Heart right ventricle (tissue), 16 donors: ENCODE measurements at regions not wholly inside any gene's neighbourhood (a gene's known extent, or its start where the extent isn't known, plus 50 kb on each side); places are given as distances from the start of the nearest gene placed in this dataset.

Experiments used
- ATAC-seq, 8 donors: fragments of 200-7000 bp; cut with Tn5 transposase; one replicate each; pipeline ENCODE4 v1.9.1; 2020; ENCODE audit warnings: mild to moderate bottlenecking in 8 of 8, moderate library complexity in 8 of 8, moderate number of reproducible peaks in 1 of 8
- DNase-seq, 2 donors: peaks; one replicate each; pipeline ENCODE4 v3.0.0-alpha.2; 2020
- H3K27ac ChIP-seq, 10 donors: fragments of 200-600 bp; sonication (generic) in 2 of 10; one replicate each; pipeline versions ENCODE4 v1.5.0 to v1.8.0; 2020 to 2022; ENCODE audit warnings: mild to moderate bottlenecking in 3 of 10
- H3K27me3 ChIP-seq, 7 donors: fragments of 200-600 bp; one replicate each; pipeline ENCODE4 v1.8.0; 2021 to 2022; ENCODE audit warnings: mild to moderate bottlenecking in 2 of 7
- H3K36me3 ChIP-seq, 9 donors: fragments of 200-600 bp; sonication (generic) in 1 of 9; one replicate each; pipeline versions ENCODE4 v1.5.0 to v1.8.0; 2020 to 2022; ENCODE audit warnings: mild to moderate bottlenecking in 2 of 9
- H3K4me1 ChIP-seq, 9 donors: fragments of 200-600 bp; sonication (generic) in 1 of 9; one replicate each; pipeline versions ENCODE4 v1.5.0 to v1.8.0; 2020 to 2022; ENCODE audit warnings: mild to moderate bottlenecking in 4 of 9
- H3K4me3 ChIP-seq, 10 donors: fragments of 200-600 bp; sonication (generic) in 2 of 10; one replicate each; pipeline versions ENCODE4 v1.5.0 to v1.8.0; 2020 to 2022; ENCODE audit warnings: mild to moderate bottlenecking in 7 of 10, moderate library complexity in 2 of 10
- H3K9me3 ChIP-seq, 11 donors: fragments of 200-600 bp in 10 of 11; sonication (generic) in 2 of 11; one replicate each; pipeline versions ENCODE4 v1.5.0 to v1.8.0; 2013 to 2022; ENCODE audit warnings: mild to moderate bottlenecking in 2 of 11, control low read depth in 1 of 11, moderate library complexity in 1 of 11
- WGBS, 2 donors: extraction: QIAGEN DNeasy Blood & Tissue Kit; methylation state at CpG; one replicate each; pipeline ENCODE4 v1.1.7; 2013; ENCODE audit warnings: inconsistent platforms in 1 of 2; 5-methylcytosine and 5-hydroxymethylcytosine counted together
- intact Hi-C, 10 donors: fragments of 100-400 bp; cut with DNase I; formaldehyde crosslinking; loops; one replicate each; pipeline versions ENCODE4 v1.11.1 to v1.14.2; 2022
- TF ChIP-seq, protein P1 (sequence below), 9 donors: fragments of 200-600 bp; sonication (generic) in 2 of 9; IDR thresholded peaks; one replicate each; pipeline versions ENCODE4 v1.5.0 to v1.8.0; 2021 to 2022; ENCODE audit warnings: antibody characterized with exemption in 9 of 9, mild to moderate bottlenecking in 5 of 9, moderate library complexity in 1 of 9
- donor health status: Arrhythmogenic right ventricular cardiomyopathy.
- donor health status: ischemic (EF 13 %, LVEDD 7.1; RV severe dilation, severe dysfunction).
- donor health status: healthy with polysubstance abuse.
- donor health status: DM: no; HTN: yes; CAD: no.
- donor health status: DM: no; HTN: no; CAD: no.
- donor health status: ischemic (EF 25% LVEDD 6.9; RV normal size, moderate dysfunction).
- donor health status: ischemic (EF 25% LVEDD 5.7; RV mildly dilated, moderate dysfunction).
- donor health status: healthy.
- donor health status: DM: yes; HTN: yes; CAD: no.
- donor health status: Ischemic cardiomyopathy.
- donor health status: ischemic (EF 35%, LVEDD 5.7; RV mildly dilated, moderate dysfunction).
- donor health status: nonischemic (EF 11% LVEDD 7.7; RV severe dilation, severe dysfunction).
- donor health status: DM: yes; HTN: yes; CAD: no.
- donor health status: PGD.
- donor health status: ischemic (EF 29% LVEDD 5.4; RV normal size, mild dysfunction).
- donor health status: nonischemic (EF 23%, LVEDD 6.1; RV moderate dilation, normal function).

DNA sequence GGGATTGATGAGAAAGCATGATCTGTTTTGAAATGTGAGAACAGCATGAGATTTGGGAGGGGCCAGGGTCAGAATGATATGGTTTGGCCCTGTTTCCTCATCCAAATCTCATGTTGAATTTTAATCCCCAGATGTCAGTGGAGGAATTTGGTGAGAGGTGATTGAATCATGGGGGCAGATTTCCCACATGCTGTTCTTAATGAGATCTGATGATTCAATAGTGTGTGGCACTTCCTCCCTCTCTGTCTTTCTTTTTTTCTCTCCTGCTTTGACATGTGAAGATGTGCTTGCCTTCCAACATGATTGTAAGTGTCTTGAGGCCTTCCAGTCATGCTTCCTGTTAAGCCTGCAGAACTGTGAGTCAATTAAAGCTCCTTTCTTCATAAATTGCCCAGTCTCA lies 1060.3 kb upstream of the CITED2 start:
- DNase-seq (no peak), ATAC-seq (no peak)
- Histone ChIP-seq H3K9me3 (peaks cover 0 to 14% (median 0%) of the 10 kb centered on the region in 11 donors), H3K4me1 (peaks cover 0 to 18% (median under 1%) of the 10 kb centered on the region in 9 donors), H3K4me3 (no peak overlapping the region), H3K27ac (no peak overlapping the region), H3K27me3 (no peaks in the 10 kb centered on the region), H3K36me3 (no peaks in the 10 kb centered on the region)
- TF ChIP-seq, protein P1, sequence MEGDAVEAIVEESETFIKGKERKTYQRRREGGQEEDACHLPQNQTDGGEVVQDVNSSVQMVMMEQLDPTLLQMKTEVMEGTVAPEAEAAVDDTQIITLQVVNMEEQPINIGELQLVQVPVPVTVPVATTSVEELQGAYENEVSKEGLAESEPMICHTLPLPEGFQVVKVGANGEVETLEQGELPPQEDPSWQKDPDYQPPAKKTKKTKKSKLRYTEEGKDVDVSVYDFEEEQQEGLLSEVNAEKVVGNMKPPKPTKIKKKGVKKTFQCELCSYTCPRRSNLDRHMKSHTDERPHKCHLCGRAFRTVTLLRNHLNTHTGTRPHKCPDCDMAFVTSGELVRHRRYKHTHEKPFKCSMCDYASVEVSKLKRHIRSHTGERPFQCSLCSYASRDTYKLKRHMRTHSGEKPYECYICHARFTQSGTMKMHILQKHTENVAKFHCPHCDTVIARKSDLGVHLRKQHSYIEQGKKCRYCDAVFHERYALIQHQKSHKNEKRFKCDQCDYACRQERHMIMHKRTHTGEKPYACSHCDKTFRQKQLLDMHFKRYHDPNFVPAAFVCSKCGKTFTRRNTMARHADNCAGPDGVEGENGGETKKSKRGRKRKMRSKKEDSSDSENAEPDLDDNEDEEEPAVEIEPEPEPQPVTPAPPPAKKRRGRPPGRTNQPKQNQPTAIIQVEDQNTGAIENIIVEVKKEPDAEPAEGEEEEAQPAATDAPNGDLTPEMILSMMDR (IDR thresholded peaks at IDR 0.05): no peak
- intact Hi-C loops: loop anchor here in 5 of 10 donors (5.0 to 10.0 kb wide), 5 partner anchors 547 to 1062 kb away; partner anchors contain the start of gene CITED2 (in 3 of the 5)

DNA sequence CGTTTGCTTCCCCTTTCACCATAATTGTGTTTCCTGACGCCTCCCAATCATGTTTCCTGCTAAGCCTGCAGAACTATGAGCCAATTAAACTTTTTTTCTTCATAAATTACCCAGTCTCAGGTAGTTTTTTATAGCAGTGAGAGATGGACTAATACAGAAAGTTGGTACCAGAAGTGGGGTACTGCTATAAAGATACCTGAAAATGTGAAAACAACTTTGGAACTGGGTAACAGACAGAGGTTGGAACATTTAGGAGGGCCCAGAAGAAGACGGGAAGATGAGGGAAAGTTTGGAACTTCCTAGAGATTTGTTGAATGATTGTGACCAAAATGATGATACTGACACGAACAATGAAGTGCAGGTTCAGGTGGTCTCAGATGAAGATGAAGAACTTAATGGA lies 1058.6 kb upstream of the CITED2 start:
- 91% methylated on average over 4 of the region's 4 CpGs for WGBS, 2 donors

DNA sequence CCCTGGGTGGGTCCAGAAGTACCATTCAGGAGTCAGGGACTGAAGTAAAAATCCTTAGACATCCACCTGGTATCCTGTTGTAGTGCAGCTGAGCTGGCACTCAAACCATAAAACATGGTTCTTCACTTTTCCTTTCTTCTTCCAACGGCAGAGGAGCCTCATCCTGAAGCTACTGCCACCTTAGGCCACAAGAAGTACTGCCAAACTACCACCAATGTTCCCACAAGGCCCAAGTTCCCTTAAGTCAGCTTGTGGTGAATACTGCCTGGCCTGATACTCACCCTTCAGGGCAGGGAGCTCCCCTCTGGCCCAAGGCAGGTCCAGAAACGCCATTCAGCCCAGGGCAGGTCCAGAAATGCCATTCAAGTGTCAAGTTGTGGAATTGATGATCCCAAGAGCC lies 1053.4 kb upstream of the CITED2 start:
- Histone ChIP-seq H3K36me3 (no peaks in the 10 kb centered on the region), H3K27ac (no peak overlapping the region), H3K4me3 (no peak overlapping the region), H3K9me3 (peaks cover 0 to 17% (median 0%) of the 10 kb centered on the region in 11 donors), H3K27me3 (no peaks in the 10 kb centered on the region), H3K4me1 (no peaks in the 10 kb centered on the region)
- intact Hi-C loops: no loop called here
- whole genome bisulfite sequencing, 2 donors: 86 to 90% methylated on average over 2 of the region's 2 CpGs
- no peak for ATAC-seq
- TF ChIP-seq, protein P1 (IDR thresholded peaks at IDR 0.05): no peak
- no peak for DNase-seq

More for the DNA sequence above, 1058.6 kb upstream of the CITED2 start:
- TF ChIP-seq, protein P1 (IDR thresholded peaks at IDR 0.05): no peak
- peaks cover 0 to 14% (median 0%) of the 10 kb centered on the region in 11 donors for H3K9me3 ChIP-seq
- intact Hi-C loops: loop anchor here in 3 of 10 donors (10.0 kb wide), 2 partner anchors 548 to 1058 kb away; partner anchors contain the start of gene CITED2 (in 2 of the 3)
- DNase-seq: no peak
- no peaks in the 10 kb centered on the region for H3K27me3 ChIP-seq
- H3K27ac ChIP-seq: no peak overlapping the region
- H3K4me3 ChIP-seq: no peak overlapping the region
- H3K36me3 ChIP-seq: no peaks in the 10 kb centered on the region
- ATAC-seq: no peak
- peaks cover 0 to 8% (median 0%) of the 10 kb centered on the region in 9 donors for H3K4me1 ChIP-seq

DNA sequence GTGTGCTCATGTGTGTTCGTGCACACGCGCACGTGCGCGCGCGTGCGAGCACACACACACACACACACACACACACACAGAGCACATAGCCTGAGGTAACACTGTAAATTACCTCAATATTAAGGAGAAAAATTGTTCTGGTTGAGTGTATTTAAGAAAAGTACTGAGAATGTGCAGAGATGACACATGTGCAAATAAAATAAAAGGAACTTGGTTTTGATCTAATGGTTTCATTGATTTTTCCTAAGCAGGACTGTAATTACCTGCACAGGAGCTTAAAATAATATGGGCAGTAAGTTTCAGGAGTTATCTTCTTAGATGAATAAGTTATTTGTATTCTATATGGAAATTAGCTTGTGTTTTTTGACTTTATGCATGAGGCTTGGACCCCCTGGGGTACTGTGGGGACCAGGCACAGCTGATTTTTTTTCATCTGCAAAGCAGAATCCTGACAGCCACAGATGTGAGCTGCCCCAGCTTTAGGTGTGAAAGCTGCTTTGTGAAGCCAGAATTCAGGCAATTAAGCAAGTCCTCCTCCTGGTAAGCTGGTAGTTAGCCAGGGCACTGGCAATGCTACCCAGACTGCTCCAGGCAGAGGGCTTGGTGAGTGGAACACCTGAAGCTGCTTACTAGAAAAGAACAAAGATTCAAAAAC lies 1040.6 kb upstream of the CITED2 start:
- H3K27me3 ChIP-seq: no peaks in the 10 kb centered on the region
- no peaks in the 10 kb centered on the region for H3K36me3 ChIP-seq
- no peak overlapping the region for H3K27ac ChIP-seq
- no peak overlapping the region for H3K4me3 ChIP-seq
- ATAC-seq (no peak), DNase-seq (no peak)
- TF ChIP-seq, protein P1 (IDR thresholded peaks at IDR 0.05): no peak
- intact Hi-C loops: no loop called here
- no peaks in the 10 kb centered on the region for H3K4me1 ChIP-seq
- WGBS, 2 donors: 94 to 99% methylated on average over 9 of the region's 9 CpGs
- H3K9me3 ChIP-seq: peaks cover 0 to 19% (median 6%) of the 10 kb centered on the region in 11 donors
